Retinal pigment epithelial cell (primary cell): ENCODE measurements at regions not wholly inside any gene's neighbourhood (a gene's known extent, or its start where the extent isn't known, plus 50 kb on each side); places are given as distances from the start of the nearest gene placed in this dataset.

Experiments used
- DNase-seq: peaks from one replicate; pipeline ENCODE4 v3.0.0-alpha.2; 2010; ENCODE audit warnings: low read depth
- H3K4me3 ChIP-seq: 2 replicates; pipeline ENCODE4 v1.5.1; 2011; ENCODE audit warnings: mild to moderate bottlenecking, low read length, control low read depth, moderate library complexity
- CTCF ChIP-seq: conservative IDR thresholded peaks from 2 replicates; pipeline ENCODE4 v1.5.1; 2011; ENCODE audit warnings: low read depth, low read length, control low read depth, inconsistent platforms

GRCh38 chr18:78123144-78123909 is 856.3 kb upstream of the SALL3 start:
- H3K4me3 ChIP-seq = no peak overlapping the region
- no peak for DNase-seq
- no peak for TF ChIP-seq CTCF

- no peak for TF ChIP-seq CTCF
- no peak overlapping the region for H3K4me3 ChIP-seq
- no peak for DNase-seq
Observed at GRCh38 chr18:78123926-78124797, 855.5 kb upstream of the SALL3 start.

GRCh38 chr18:78125206-78125896 is 854.3 kb upstream of the SALL3 start:
- no peak for TF ChIP-seq CTCF
- no peak for DNase-seq
- no peak overlapping the region for H3K4me3 ChIP-seq

- no peak overlapping the region for H3K4me3 ChIP-seq
- no peak for DNase-seq
- no peak for TF ChIP-seq CTCF
Observed at GRCh38 chr18:78126106-78126505, 853.5 kb upstream of the SALL3 start.

- H3K4me3 ChIP-seq = no peak overlapping the region
- DNase-seq = no peak
- no peak for TF ChIP-seq CTCF
Observed at GRCh38 chr18:78126536-78126935, 853.1 kb upstream of the SALL3 start.

GRCh38 chr18:78127041-78127440 is 852.6 kb upstream of the SALL3 start:
- TF ChIP-seq CTCF = no peak
- DNase-seq = no peak
- no peak overlapping the region for H3K4me3 ChIP-seq
